ENCODE measurements at regions not wholly inside any gene's neighbourhood (a gene's known extent, or its start where the extent isn't known, plus 50 kb on each side); places are given as distances from the start of the nearest gene placed in this dataset.
"Not testable (repeated sequence)": the region's sequence is repeated elsewhere in the genome, so short reads cannot be mapped to it uniquely, and the experiment has no call there.

DNA sequence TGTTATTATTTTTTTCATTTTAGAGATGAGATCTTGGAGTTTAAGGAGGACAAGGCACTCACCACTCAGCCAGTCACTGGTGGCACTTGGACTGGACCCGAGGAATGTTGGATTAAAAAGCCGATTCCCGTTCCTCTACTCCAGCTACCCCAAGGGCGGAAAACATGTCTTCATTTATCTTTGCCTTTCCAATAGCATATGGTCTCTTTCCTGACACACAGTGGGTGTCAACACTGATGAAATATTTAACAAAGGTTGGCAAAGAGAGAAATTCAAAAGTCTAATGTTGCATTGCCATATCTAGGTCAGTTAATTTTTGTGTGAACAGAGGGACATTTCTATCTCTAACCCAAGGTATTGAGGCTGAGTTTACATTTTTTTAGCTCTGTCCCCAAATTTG is 459.7 kb downstream of the RBFOX1 start:
- Histone ChIP-seq H3K36me3 (ENCODE audit: control insufficient read depth, insufficient read depth, low read length) (no peaks in the 10 kb centered on the region), H3K4me3 (ENCODE audit: low read depth, low read length) (no peak overlapping the region), H3K9me3 (ENCODE audit: control insufficient read depth, insufficient read depth, low read length) (no peaks in the 10 kb centered on the region), H3K27ac (ENCODE audit: low read depth, low read length) (no peak overlapping the region), H3K4me1 (ENCODE audit: control insufficient read depth, insufficient read depth, low read length) (no peaks in the 10 kb centered on the region), H3K27me3 (ENCODE audit: control insufficient read depth, insufficient read depth, low read length) (no peaks in the 10 kb centered on the region)
- DNase-seq (ENCODE audit: low read depth in 4 of 6, low spot score in 6 of 6), result no peak
- WGBS (ENCODE audit: insufficient coverage), result no CpG with 5 or more reads among the region's 4 CpGs

DNA sequence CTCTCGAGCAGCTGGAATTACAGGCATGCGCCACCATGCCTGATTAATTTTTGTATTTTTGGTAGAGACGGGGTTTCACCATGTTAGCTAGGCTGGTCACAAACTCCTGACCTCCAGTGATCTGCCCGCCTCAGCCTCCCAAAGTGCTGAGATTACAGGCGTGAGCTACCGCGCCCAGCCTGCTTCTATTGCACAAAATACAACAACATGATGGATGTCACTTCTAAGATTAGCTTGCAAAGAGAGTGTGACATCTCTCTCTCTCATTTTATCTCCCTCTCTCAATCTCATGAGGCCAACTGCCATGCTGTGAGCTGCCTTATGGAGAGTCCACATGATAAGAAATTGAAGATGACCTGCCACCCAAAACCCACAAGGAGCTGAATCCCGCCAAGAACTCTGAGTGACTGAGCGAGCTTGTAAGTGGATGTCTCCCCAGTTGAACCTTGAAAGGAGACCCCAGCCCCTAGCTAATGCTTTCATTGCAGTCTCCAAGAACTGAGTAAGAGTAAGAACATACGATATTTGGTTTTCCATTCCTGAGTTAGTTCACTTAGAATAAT is 458.5 kb downstream of the RBFOX1 start:
- Histone ChIP-seq H3K9me3 (ENCODE audit: control insufficient read depth, insufficient read depth, low read length) (no peaks in the 10 kb centered on the region), H3K36me3 (ENCODE audit: control insufficient read depth, insufficient read depth, low read length) (no peaks in the 10 kb centered on the region), H3K4me3 (ENCODE audit: low read depth, low read length) (no peak overlapping the region), H3K27me3 (ENCODE audit: control insufficient read depth, insufficient read depth, low read length) (no peaks in the 10 kb centered on the region), H3K27ac (ENCODE audit: low read depth, low read length) (no peak overlapping the region), H3K4me1 (ENCODE audit: control insufficient read depth, insufficient read depth, low read length) (no peaks in the 10 kb centered on the region)
- 85% methylated on average over 4 of the region's 10 CpGs for WGBS (ENCODE audit: insufficient coverage)
- no peak for DNase-seq (ENCODE audit: low read depth in 4 of 6, low spot score in 6 of 6)

DNA sequence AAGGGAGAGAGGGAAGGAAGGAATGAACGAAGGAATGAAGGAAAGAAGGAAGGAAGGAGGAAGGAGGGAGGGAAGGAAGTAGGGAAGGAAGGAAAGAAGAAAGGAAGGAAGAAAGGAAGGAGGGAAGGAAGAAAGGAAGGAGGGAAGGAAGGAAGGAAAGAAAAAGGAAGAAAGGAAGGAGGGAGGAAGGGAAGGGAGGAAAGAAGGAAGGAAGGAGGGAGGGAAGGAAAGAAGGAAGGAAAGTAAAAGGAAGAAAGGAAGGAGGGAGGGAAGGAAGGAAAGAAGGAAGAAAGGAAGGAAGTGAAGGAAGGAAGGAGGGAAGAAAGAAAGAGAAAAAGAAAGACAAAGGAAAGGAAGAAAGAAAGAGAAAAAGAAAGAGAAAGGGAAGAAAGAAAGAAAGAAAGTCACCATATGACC is 442.4 kb downstream of the RBFOX1 start:
- Histone ChIP-seq H3K4me3 (ENCODE audit: low read depth, low read length) (no peak overlapping the region), H3K27ac (ENCODE audit: low read depth, low read length) (no peak overlapping the region), H3K9me3 (ENCODE audit: control insufficient read depth, insufficient read depth, low read length) (no peaks in the 10 kb centered on the region), H3K4me1 (ENCODE audit: control insufficient read depth, insufficient read depth, low read length) (no peaks in the 10 kb centered on the region), H3K27me3 (ENCODE audit: control insufficient read depth, insufficient read depth, low read length) (no peaks in the 10 kb centered on the region), H3K36me3 (ENCODE audit: control insufficient read depth, insufficient read depth, low read length) (no peaks in the 10 kb centered on the region)
- no peak for DNase-seq (ENCODE audit: low read depth in 4 of 6, low spot score in 6 of 6)
- 90% methylated on average over 1 of the region's 1 CpG for WGBS (ENCODE audit: insufficient coverage)

DNA sequence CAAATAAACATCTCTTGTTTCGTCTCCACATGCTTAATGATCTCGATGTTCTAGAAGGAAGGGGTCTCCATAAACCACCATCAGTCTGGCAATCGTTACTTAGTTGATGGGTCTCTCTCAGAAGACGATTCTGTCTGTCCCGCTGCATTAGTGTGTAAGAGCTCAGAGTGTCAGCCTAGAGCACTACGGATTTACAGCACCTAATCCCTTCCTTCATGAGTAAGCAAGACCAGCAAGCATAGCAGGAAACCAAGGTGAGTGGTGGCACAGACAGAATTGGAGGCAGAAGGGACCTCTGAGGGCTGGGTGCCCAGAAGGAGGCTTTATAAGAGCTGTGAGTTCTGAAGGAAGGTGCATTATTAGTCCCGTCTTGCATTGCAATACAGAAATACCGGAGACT is 440.1 kb downstream of the RBFOX1 start:
- H3K9me3 ChIP-seq (ENCODE audit: control insufficient read depth, insufficient read depth, low read length), result no peaks in the 10 kb centered on the region
- H3K36me3 ChIP-seq (ENCODE audit: control insufficient read depth, insufficient read depth, low read length), result no peaks in the 10 kb centered on the region
- no peaks in the 10 kb centered on the region for H3K27me3 ChIP-seq (ENCODE audit: control insufficient read depth, insufficient read depth, low read length)
- DNase-seq (ENCODE audit: low read depth in 4 of 6, low spot score in 6 of 6), result no peak
- 90% methylated on average over 6 of the region's 8 CpGs for WGBS (ENCODE audit: insufficient coverage)
- H3K27ac ChIP-seq (ENCODE audit: low read depth, low read length), result no peak overlapping the region
- H3K4me3 ChIP-seq (ENCODE audit: low read depth, low read length), result no peak overlapping the region
- no peaks in the 10 kb centered on the region for H3K4me1 ChIP-seq (ENCODE audit: control insufficient read depth, insufficient read depth, low read length)

DNA sequence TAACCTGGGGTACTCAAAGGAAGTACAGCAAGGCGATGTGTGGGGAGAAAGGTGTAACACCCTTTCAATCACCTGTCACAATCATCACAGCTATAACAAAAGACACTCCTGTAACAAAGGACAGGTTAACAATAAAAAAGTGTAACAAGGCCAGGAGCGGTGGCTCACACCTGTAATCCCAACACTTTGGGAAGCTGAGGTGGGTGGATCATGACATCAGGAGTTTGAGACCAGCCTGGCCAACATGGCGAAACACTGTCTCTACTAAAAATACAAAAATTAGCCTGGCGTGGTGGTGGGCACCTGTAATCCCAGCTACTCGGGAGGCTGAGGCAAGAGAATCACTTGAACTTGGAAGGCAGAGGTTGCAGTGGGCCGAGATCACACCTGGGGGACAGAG is 436.4 kb downstream of the RBFOX1 start:
- WGBS (ENCODE audit: insufficient coverage), result 90% methylated on average over 2 of the region's 6 CpGs
- not testable (repeated sequence) for H3K36me3 ChIP-seq (ENCODE audit: control insufficient read depth, insufficient read depth, low read length); H3K9me3 ChIP-seq (ENCODE audit: control insufficient read depth, insufficient read depth, low read length); H3K4me3 ChIP-seq (ENCODE audit: low read depth, low read length); H3K27ac ChIP-seq (ENCODE audit: low read depth, low read length); DNase-seq (ENCODE audit: low read depth in 4 of 6, low spot score in 6 of 6); H3K27me3 ChIP-seq (ENCODE audit: control insufficient read depth, insufficient read depth, low read length); H3K4me1 ChIP-seq (ENCODE audit: control insufficient read depth, insufficient read depth, low read length)

DNA sequence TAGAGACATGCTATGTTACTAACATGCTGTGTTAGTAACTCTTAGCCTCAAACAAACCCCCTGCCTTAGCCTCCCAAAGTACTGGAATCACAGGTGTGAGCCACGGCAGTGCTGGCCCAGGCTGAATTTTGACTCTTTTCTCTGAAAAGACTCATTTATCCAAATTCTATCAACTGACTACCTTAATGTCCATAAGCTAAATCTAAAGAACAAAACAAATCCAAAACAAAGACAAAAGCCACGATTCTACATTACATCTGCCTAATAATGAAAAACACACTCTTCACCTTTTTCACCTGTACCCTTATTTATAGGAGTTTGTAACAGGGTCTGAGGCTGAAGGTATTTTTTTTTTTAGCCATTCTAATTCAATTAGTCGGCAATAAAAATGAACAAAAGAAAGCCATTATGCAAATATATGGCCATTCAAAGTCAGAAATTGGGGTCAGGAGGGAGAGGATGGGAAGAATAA is 432.5 kb downstream of the RBFOX1 start:
- WGBS (ENCODE audit: insufficient coverage), result 60% methylated on average over 1 of the region's 3 CpGs
- Histone ChIP-seq H3K4me1 (ENCODE audit: control insufficient read depth, insufficient read depth, low read length) (no peaks in the 10 kb centered on the region), H3K27me3 (ENCODE audit: control insufficient read depth, insufficient read depth, low read length) (no peaks in the 10 kb centered on the region), H3K4me3 (ENCODE audit: low read depth, low read length) (no peak overlapping the region), H3K27ac (ENCODE audit: low read depth, low read length) (no peak overlapping the region), H3K9me3 (ENCODE audit: control insufficient read depth, insufficient read depth, low read length) (no peaks in the 10 kb centered on the region), H3K36me3 (ENCODE audit: control insufficient read depth, insufficient read depth, low read length) (no peaks in the 10 kb centered on the region)
- DNase-seq (ENCODE audit: low read depth in 4 of 6, low spot score in 6 of 6), result no peak

DNA sequence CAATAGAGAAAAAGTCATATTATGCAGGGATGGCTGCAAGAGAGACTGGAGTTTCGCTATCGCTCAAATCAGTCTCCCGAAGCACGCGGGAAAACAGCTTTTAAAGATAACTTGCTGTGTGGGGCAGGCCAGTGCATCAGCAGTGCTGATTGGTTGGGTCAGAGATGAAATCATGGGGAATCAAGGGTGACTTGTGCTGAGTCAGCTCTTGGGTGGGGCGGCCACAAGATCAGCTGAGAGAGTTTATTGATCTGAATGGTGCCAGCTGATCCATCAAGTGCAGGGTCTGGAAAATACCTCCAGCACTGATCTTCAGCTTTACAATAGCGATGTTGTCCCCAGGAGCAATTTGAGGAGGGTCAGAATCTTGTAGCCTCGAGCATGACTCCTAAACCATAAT is 430.5 kb downstream of the RBFOX1 start:
- Histone ChIP-seq H3K9me3 (ENCODE audit: control insufficient read depth, insufficient read depth, low read length) (no peaks in the 10 kb centered on the region), H3K4me3 (ENCODE audit: low read depth, low read length) (no peak overlapping the region), H3K4me1 (ENCODE audit: control insufficient read depth, insufficient read depth, low read length) (no peaks in the 10 kb centered on the region), H3K36me3 (ENCODE audit: control insufficient read depth, insufficient read depth, low read length) (no peaks in the 10 kb centered on the region), H3K27ac (ENCODE audit: low read depth, low read length) (no peak overlapping the region), H3K27me3 (ENCODE audit: control insufficient read depth, insufficient read depth, low read length) (no peaks in the 10 kb centered on the region)
- DNase-seq (ENCODE audit: low read depth in 4 of 6, low spot score in 6 of 6), result no peak
- 74% methylated on average over 6 of the region's 8 CpGs for WGBS (ENCODE audit: insufficient coverage)

All from spinal cord (tissue), 9 donors.